AG04449 (cell line): ENCODE measurements at regions not wholly inside any gene's neighbourhood (a gene's known extent, or its start where the extent isn't known, plus 50 kb on each side); places are given as distances from the start of the nearest gene placed in this dataset.

Source experiments
- CTCF ChIA-PET: fragments of 350-600 bp; formaldehyde crosslinking; extraction: SDS; loops from one replicate; lab custom pipeline; 2021; ENCODE audit warnings: antibody characterized with exemption; lab: Yijun Ruan, JAX
- POLR2A ChIA-PET: fragments of 400-600, 350-600 bp; formaldehyde crosslinking; extraction: SDS; loops from one replicate; lab custom pipeline; 2020; ENCODE audit warnings: antibody characterized with exemption, inconsistent platforms; lab: Yijun Ruan, JAX
- DNase-seq: peaks from one replicate; pipeline ENCODE4 v3.0.0-alpha.2; 2010; ENCODE audit warnings: low read depth, low spot score
- H3K4me3 ChIP-seq: 2 replicates; pipeline ENCODE4 v1.5.1; 2011; ENCODE audit warnings: low read depth, mild to moderate bottlenecking, control low read depth, low read length
- CTCF ChIP-seq: IDR thresholded peaks from one replicate; pipeline ENCODE4 v1.5.1; 2011; ENCODE audit warnings: mild to moderate bottlenecking, moderate library complexity, low read length, control low read depth, inconsistent platforms; ENCODE audit not compliant: insufficient read depth; ENCODE audit errors: missing control alignments

- no peak for DNase-seq
- ChIA-PET CTCF (no interaction called here), POLR2A (no interaction called here)
- no peak overlapping the region for H3K4me3 ChIP-seq
- TF ChIP-seq CTCF, result no peak
Measured at GRCh38 chr2:104090407-104090806, 763.5 kb upstream of the POU3F3 start.

GRCh38 chr2:104091894-104092293 is 762.0 kb upstream of the POU3F3 start:
- CTCF ChIA-PET, result no interaction called here
- TF ChIP-seq CTCF, result no peak
- DNase-seq, result no peak
- POLR2A ChIA-PET, result no interaction called here
- no peak overlapping the region for H3K4me3 ChIP-seq

GRCh38 chr2:104092886-104093285 is 761.0 kb upstream of the POU3F3 start:
- POLR2A ChIA-PET, result no interaction called here
- no peak for TF ChIP-seq CTCF
- no peak for DNase-seq
- CTCF ChIA-PET, result no interaction called here
- no peak overlapping the region for H3K4me3 ChIP-seq

GRCh38 chr2:104102615-104103014 is 751.3 kb upstream of the POU3F3 start:
- no peak for TF ChIP-seq CTCF
- no peak for DNase-seq
- H3K4me3 ChIP-seq, result no peak overlapping the region
- CTCF ChIA-PET, result no interaction called here
- POLR2A ChIA-PET, result no interaction called here

GRCh38 chr2:104109356-104109755 is 744.6 kb upstream of the POU3F3 start:
- CTCF ChIA-PET, result no interaction called here
- POLR2A ChIA-PET, result no interaction called here
- no peak overlapping the region for H3K4me3 ChIP-seq
- no peak for DNase-seq
- no peak for TF ChIP-seq CTCF

GRCh38 chr2:104118889-104119288 is 735.0 kb upstream of the POU3F3 start:
- TF ChIP-seq CTCF, result no peak
- DNase-seq, result no peak
- POLR2A ChIA-PET, result no interaction called here
- CTCF ChIA-PET, result no interaction called here
- H3K4me3 ChIP-seq, result no peak overlapping the region

GRCh38 chr2:104120171-104120570 is 733.7 kb upstream of the POU3F3 start:
- ChIA-PET POLR2A (no interaction called here), CTCF (no interaction called here)
- DNase-seq, result no peak
- no peak overlapping the region for H3K4me3 ChIP-seq
- TF ChIP-seq CTCF, result no peak
